ENCODE measurements at regions not wholly inside any gene's neighbourhood (a gene's known extent, or its start where the extent isn't known, plus 50 kb on each side); places are given as distances from the start of the nearest gene placed in this dataset.

- no peaks in the 10 kb centered on the region for H3K4me1 Mint-ChIP-seq (ENCODE audit: low read depth)
- no peak overlapping the region for H3K27ac Mint-ChIP-seq
- peaks cover 26% of the 10 kb centered on the region for H3K9me3 Mint-ChIP-seq
- H3K27me3 Mint-ChIP-seq: no peaks in the 10 kb centered on the region
- H3K36me3 Mint-ChIP-seq (ENCODE audit: low read depth): no peaks in the 10 kb centered on the region
- DNase-seq: no peak
- H3K4me3 Mint-ChIP-seq: no peak overlapping the region
Measured at GRCh38 chr4:60757986-60758680, 442.0 kb upstream of the ADGRL3 start.

- Mint-ChIP-seq H3K27ac (no peak overlapping the region), H3K9me3 (peaks cover 22% of the 10 kb centered on the region), H3K27me3 (no peaks in the 10 kb centered on the region), H3K4me3 (no peak overlapping the region), H3K36me3 (ENCODE audit: low read depth) (no peaks in the 10 kb centered on the region), H3K4me1 (ENCODE audit: low read depth) (no peaks in the 10 kb centered on the region)
- DNase-seq: no peak
Measured at GRCh38 chr4:60759518-60760245, 440.4 kb upstream of the ADGRL3 start.

DNA sequence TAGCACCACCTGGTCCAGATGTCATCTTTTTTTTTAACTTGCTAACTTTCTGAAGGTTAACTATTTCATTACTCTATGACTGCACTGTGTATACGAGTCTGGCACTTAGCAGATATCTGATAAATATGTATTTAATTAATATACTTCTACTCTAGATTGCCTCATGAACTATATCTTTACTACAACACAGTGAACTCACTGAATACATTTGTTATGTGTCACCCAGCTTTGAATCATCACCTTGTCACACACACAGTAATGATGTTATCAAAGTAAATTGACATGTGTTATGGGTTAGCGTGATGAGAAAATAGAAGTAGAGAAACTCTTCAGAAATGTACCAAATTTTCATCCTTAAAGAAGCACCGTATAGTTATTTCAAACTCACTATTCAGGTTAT lies 419.3 kb upstream of the ADGRL3 start:
- H3K9me3 Mint-ChIP-seq: peaks cover 12% of the 10 kb centered on the region
- DNase-seq: no peak
- no peak overlapping the region for H3K4me3 Mint-ChIP-seq

DNA sequence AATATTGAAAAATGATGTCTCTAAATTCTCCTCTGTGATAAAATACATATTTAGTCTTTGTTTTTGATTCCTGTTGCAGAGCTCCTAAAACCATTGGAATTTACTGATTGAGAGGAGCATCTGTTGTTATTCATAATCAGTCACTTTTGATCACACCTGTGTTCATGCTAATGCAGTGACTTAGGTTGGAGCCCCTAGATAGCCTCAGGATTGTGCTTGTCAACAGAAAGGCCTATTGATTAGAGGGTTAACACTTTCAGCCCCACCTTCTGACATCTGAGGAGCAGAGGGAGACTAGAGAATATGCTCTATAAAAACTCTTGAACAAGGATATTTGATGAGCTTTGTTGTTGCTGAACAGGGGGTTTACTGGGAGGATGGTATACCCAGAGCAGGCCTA lies 409.5 kb upstream of the ADGRL3 start:
- no peaks in the 10 kb centered on the region for H3K36me3 Mint-ChIP-seq (ENCODE audit: low read depth)
- H3K4me1 Mint-ChIP-seq (ENCODE audit: low read depth): no peaks in the 10 kb centered on the region
- peaks cover 17% of the 10 kb centered on the region for H3K9me3 Mint-ChIP-seq
- no peaks in the 10 kb centered on the region for H3K27me3 Mint-ChIP-seq
- H3K4me3 Mint-ChIP-seq: no peak overlapping the region
- H3K27ac Mint-ChIP-seq: no peak overlapping the region
- DNase-seq: no peak

More for the DNA sequence above, 419.3 kb upstream of the ADGRL3 start:
- Mint-ChIP-seq H3K4me1 (ENCODE audit: low read depth) (no peaks in the 10 kb centered on the region), H3K27ac (no peak overlapping the region), H3K27me3 (no peaks in the 10 kb centered on the region), H3K36me3 (ENCODE audit: low read depth) (no peaks in the 10 kb centered on the region)

DNA sequence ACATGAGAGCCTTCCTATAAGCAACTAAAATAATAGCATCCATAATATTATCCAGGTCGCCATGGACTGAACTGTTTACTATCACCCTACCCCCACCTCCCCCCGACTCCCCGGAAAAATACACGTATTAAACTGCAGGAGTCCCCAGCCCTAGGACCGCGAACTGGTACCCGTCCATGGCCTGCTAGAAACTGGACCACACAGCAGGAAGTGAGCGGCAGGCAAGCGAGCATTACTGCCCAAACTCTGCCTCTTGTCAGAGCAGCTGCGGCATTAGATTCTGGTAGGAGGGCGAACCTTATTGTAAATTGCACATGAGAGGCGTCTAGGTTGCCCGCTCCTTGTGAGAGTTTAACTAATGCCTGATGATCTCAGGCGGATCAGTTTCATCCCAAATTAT lies 405.8 kb upstream of the ADGRL3 start:
- H3K36me3 Mint-ChIP-seq (ENCODE audit: low read depth): no peaks in the 10 kb centered on the region
- peaks cover 18% of the 10 kb centered on the region for H3K9me3 Mint-ChIP-seq
- H3K27me3 Mint-ChIP-seq: no peaks in the 10 kb centered on the region
- no peak overlapping the region for H3K4me3 Mint-ChIP-seq
- H3K4me1 Mint-ChIP-seq (ENCODE audit: low read depth): no peaks in the 10 kb centered on the region
- no peak overlapping the region for H3K27ac Mint-ChIP-seq
- DNase-seq: no peak

DNA sequence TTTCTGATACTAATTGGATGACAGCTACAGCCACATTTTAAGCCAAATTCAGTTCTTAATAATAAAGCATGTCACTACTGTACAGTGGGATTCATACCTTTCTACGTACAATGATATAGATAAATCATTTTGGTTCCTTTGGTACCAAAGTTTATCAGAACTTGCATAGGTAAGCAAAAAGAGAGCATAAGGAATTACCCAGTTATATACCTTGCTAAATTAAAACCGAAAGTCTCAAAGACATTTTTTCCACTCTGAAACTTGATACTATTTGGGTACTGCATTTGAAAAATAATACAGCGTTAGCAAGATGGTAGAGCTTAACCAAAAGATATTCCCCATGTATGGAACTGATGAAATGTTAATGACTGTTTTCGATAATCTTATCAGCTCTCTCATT lies 400.9 kb upstream of the ADGRL3 start:
- Mint-ChIP-seq H3K27ac (no peak overlapping the region), H3K9me3 (peaks cover 13% of the 10 kb centered on the region), H3K4me1 (ENCODE audit: low read depth) (no peaks in the 10 kb centered on the region), H3K4me3 (no peak overlapping the region), H3K36me3 (ENCODE audit: low read depth) (no peaks in the 10 kb centered on the region), H3K27me3 (no peaks in the 10 kb centered on the region)
- no peak for DNase-seq

DNA sequence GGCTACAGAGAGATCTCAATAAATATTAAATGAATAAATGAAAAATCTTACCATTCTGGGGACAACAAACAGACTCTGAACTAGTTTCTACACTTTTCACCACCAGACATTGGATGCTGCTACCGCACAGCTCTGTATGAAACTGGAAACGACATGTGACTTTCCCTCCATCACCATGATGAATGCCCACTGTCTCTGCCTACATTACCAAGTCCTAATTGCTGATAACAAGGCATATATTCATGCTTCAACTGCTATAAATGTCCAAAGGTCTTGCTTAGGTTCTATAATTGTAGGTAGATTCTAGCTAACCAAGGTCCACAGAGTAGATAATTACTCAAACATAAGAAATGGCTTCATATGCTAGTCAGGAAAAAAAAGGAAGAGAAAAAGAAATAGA lies 399.4 kb upstream of the ADGRL3 start:
- Mint-ChIP-seq H3K27me3 (no peaks in the 10 kb centered on the region), H3K36me3 (ENCODE audit: low read depth) (no peaks in the 10 kb centered on the region)

DNA sequence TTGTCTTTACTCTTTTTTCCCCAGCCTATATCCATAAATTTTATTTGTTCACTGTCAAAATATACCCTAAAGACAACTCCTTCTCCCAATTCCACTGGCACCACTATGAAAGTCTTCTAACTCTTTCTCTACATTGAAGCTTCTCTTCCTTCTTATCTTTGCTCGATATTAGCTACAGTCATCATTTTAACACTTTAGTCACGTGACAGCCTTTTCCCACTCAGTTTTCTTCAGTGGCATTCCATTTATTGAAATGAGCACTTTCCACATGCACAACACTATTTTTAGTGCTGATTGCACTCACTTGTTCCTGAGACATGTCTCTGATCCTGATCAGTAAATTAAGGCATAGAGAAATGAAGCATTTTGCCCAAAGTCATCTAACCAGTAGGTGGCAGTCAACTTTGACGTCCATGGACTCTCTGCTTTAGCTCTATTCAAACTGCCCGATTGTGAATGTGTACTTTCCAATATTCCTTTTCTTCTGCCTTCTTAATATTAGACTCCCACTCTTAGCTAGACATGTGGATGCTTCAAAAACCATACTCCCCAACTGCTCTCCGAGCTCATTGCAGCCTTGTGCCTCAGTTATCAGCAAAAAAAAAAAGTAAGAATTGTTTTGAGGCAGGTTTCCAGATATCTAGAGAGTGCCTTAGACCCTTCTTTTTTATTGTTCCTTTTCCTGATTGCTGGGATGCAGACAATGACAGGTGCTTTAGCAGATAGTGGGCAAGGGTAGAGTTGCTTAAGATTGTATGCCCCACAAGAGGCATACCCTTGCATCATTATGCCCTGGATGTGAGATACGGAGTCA lies 394.4 kb upstream of the ADGRL3 start:
- H3K36me3 Mint-ChIP-seq (ENCODE audit: low read depth): no peaks in the 10 kb centered on the region
- H3K27ac Mint-ChIP-seq: no peak overlapping the region
- H3K4me3 Mint-ChIP-seq: no peak overlapping the region
- H3K4me1 Mint-ChIP-seq (ENCODE audit: low read depth): no peaks in the 10 kb centered on the region
- peaks cover 15% of the 10 kb centered on the region for H3K9me3 Mint-ChIP-seq
- no peak for DNase-seq
- H3K27me3 Mint-ChIP-seq: no peaks in the 10 kb centered on the region

More for the DNA sequence above, 399.4 kb upstream of the ADGRL3 start:
- DNase-seq: no peak
- Mint-ChIP-seq H3K9me3 (peaks cover 14% of the 10 kb centered on the region), H3K4me1 (ENCODE audit: low read depth) (no peaks in the 10 kb centered on the region), H3K4me3 (no peak overlapping the region), H3K27ac (no peak overlapping the region)

- Mint-ChIP-seq H3K36me3 (ENCODE audit: low read depth) (no peaks in the 10 kb centered on the region), H3K4me3 (no peak overlapping the region), H3K27ac (no peak overlapping the region), H3K4me1 (ENCODE audit: low read depth) (no peaks in the 10 kb centered on the region), H3K9me3 (peaks cover 17% of the 10 kb centered on the region), H3K27me3 (no peaks in the 10 kb centered on the region)
- no peak for DNase-seq
Measured at GRCh38 chr4:60808726-60809485, 391.2 kb upstream of the ADGRL3 start.

GRCh38 chr4:60809486-60809800 lies 390.7 kb upstream of the ADGRL3 start:
- H3K9me3 Mint-ChIP-seq: peaks cover 15% of the 10 kb centered on the region
- no peak for DNase-seq

GRCh38 chr4:60812811-60813210 lies 387.3 kb upstream of the ADGRL3 start:
- Mint-ChIP-seq H3K27ac (no peak overlapping the region), H3K4me1 (ENCODE audit: low read depth) (no peaks in the 10 kb centered on the region), H3K4me3 (no peak overlapping the region), H3K9me3 (peaks cover 20% of the 10 kb centered on the region), H3K36me3 (ENCODE audit: low read depth) (no peaks in the 10 kb centered on the region), H3K27me3 (no peaks in the 10 kb centered on the region)
- no peak for DNase-seq

More at GRCh38 chr4:60809486-60809800, 390.7 kb upstream of the ADGRL3 start:
- Mint-ChIP-seq H3K27ac (no peak overlapping the region), H3K27me3 (no peaks in the 10 kb centered on the region), H3K4me1 (ENCODE audit: low read depth) (no peaks in the 10 kb centered on the region), H3K4me3 (no peak overlapping the region), H3K36me3 (ENCODE audit: low read depth) (no peaks in the 10 kb centered on the region)

DNA sequence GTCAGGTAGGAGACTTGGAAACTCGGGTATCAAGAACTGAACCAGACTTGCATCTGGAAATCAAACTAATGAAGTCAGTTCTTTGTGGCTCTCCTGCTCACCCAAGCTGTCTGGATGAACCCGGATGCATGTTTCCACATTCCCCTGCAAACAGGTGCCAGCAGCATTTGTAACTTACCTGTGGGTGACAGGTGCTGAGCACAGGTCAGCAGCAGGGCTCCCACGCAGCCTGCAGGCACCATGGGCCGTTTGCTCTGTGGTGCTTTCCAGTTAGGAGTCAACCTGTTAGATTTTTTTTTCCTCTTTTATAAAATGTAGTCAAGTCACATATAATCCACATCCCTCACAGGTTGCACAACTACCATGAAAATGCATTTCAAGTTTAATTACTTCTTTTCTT lies 385.6 kb upstream of the ADGRL3 start:
- no peak for DNase-seq
- Mint-ChIP-seq H3K4me1 (ENCODE audit: low read depth) (no peaks in the 10 kb centered on the region), H3K4me3 (no peak overlapping the region), H3K27ac (no peak overlapping the region), H3K9me3 (peaks cover 22% of the 10 kb centered on the region), H3K27me3 (no peaks in the 10 kb centered on the region), H3K36me3 (ENCODE audit: low read depth) (no peaks in the 10 kb centered on the region)

DNA sequence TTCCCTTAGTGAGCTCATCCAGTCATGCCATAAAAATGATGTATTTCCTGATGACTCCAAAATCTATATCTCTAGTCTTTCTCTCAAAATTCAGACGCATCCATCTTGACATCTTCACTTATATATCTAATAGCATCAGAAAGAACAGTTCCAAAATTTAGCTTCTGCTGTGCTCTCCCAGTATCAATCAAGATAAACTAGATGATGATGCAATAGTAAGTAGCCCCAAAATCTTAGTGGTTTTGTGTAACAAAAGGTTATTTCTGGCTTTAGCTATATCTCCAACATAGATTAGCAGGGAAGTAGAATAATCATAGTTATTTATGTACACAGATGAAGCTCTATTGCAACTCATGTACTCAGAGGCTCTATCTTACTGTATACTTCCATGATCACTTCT lies 382.5 kb upstream of the ADGRL3 start:
- H3K27ac Mint-ChIP-seq: no peak overlapping the region
- no peaks in the 10 kb centered on the region for H3K36me3 Mint-ChIP-seq (ENCODE audit: low read depth)
- no peak for DNase-seq
- no peaks in the 10 kb centered on the region for H3K27me3 Mint-ChIP-seq
- H3K4me1 Mint-ChIP-seq (ENCODE audit: low read depth): no peaks in the 10 kb centered on the region
- no peak overlapping the region for H3K4me3 Mint-ChIP-seq
- H3K9me3 Mint-ChIP-seq: peaks cover 19% of the 10 kb centered on the region

DNA sequence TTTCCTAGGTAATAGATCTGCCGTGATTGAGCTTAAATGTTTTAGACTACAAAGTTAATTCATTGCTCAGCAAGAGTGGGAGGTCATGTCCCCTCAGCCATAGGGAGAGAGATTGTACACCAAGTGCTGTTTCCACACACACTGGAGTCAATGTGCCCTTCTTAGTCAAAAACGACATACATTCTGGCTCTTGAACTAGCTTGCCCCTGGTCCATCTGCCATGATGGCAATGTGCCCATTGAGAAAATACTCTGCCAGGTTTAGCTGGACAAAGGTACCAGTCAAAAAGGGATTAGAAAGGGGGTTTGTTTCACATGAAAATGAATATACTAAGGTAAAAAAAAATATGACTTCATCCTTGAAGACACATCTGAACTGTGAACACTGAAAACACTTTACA lies 377.1 kb upstream of the ADGRL3 start:
- Mint-ChIP-seq H3K36me3 (ENCODE audit: low read depth) (no peaks in the 10 kb centered on the region), H3K4me1 (ENCODE audit: low read depth) (no peaks in the 10 kb centered on the region), H3K27me3 (no peaks in the 10 kb centered on the region), H3K27ac (no peak overlapping the region), H3K9me3 (peaks cover 15% of the 10 kb centered on the region), H3K4me3 (no peak overlapping the region)
- DNase-seq: no peak
